Prostate gland (tissue), 2 donors: ENCODE measurements at regions not wholly inside any gene's neighbourhood (a gene's known extent, or its start where the extent isn't known, plus 50 kb on each side); places are given as distances from the start of the nearest gene placed in this dataset.

Experiments used
- DNase-seq: peaks from one replicate; pipeline ENCODE4 v3.0.0-alpha.2; 2019; ENCODE audit warnings: low spot score
- H3K27ac ChIP-seq, 2 donors: fragments of 200-600 bp; sonication (generic); 2 replicates each; pipeline ENCODE4 v1.5.1; 2017 to 2019
- H3K27me3 ChIP-seq: fragments of 200-600 bp; sonication (generic); replicated peaks from 2 replicates; pipeline ENCODE4 v1.5.1; 2019; ENCODE audit not compliant: insufficient read depth
- H3K36me3 ChIP-seq, 2 donors: fragments of 200-600 bp; sonication (generic); 1 replicate in 1 of 2; 2 replicates in 1 of 2; pipeline versions ENCODE4 v1.5.1 to v1.8.1; 2017 to 2019
- H3K4me1 ChIP-seq: fragments of 200-600 bp; sonication (generic); replicated peaks from 2 replicates; pipeline ENCODE4 v1.5.1; 2019
- H3K4me3 ChIP-seq, 2 donors: fragments of 200-600 bp; sonication (generic); 2 replicates each; pipeline ENCODE4 v1.5.1; 2017 to 2019
- H3K9me3 ChIP-seq: fragments of 200-600 bp; sonication (generic); 2 replicates; pipeline ENCODE4 v1.5.1; 2017
- POLR2A ChIP-seq: fragments of 450-650 bp; IDR thresholded peaks from one replicate; pipeline ENCODE4 v1.6.1; 2016; ENCODE audit warnings: antibody characterized with exemption, mild to moderate bottlenecking
- POLR2AphosphoS5 ChIP-seq: sonication (generic); formaldehyde crosslinking; IDR thresholded peaks from one replicate; pipeline ENCODE4 v1.6.1; 2017; ENCODE audit warnings: antibody characterized with exemption
- WGBS: methylation state at CpG from one replicate; pipeline ENCODE4 v1.1.5; 2018; 5-methylcytosine and 5-hydroxymethylcytosine counted together
- intact Hi-C: fragments of 100-400 bp; cut with DNase I; formaldehyde crosslinking; loops from one replicate; pipeline ENCODE4 v1.14.2; 2022
- TF ChIP-seq, protein P1 (sequence below), 4 experiments: fragments of 200-600 bp in 2 of 4; fragments of 450-650 bp in 2 of 4; sonication (generic) in 2 of 4; IDR thresholded peaks; 1 replicate in 3 of 4; 2 replicates in 1 of 4; pipeline ENCODE4 v1.5.1; 2016 to 2019; ENCODE audit warnings: antibody characterized with exemption in 4 of 4, mild to moderate bottlenecking in 2 of 4, moderate library complexity in 2 of 4

DNA sequence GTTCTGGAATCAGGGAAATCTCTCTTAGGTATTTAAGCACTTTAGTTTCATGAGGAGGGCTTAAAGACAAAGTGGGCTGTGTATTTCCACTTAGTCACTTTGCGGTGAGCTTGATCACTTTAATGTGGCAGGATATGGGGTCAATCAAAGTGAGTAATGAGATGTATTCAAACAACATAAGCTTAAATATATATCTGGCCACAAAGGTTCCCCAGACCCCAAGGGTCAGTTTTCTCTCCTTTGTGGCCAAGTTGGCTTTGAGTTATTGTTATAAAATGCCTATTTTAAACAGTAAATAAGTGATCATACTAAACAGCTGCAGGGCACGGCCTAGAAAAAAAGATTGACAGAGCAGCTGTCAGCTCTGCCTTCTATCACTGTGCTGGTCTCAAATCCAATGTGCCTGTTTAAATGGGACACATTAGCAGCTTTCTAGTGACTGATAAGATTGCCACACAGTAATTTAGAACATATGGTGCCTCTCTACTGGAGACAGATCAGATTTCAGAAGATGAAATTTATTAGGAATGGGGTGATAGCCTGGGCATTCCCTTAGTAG lies 363.9 kb downstream of the AGTPBP1 start:
- no peak overlapping the region for H3K4me3 ChIP-seq
- H3K27ac ChIP-seq = no peak overlapping the region
- H3K36me3 ChIP-seq = no peaks in the 10 kb centered on the region
- TF ChIP-seq, protein P1, sequence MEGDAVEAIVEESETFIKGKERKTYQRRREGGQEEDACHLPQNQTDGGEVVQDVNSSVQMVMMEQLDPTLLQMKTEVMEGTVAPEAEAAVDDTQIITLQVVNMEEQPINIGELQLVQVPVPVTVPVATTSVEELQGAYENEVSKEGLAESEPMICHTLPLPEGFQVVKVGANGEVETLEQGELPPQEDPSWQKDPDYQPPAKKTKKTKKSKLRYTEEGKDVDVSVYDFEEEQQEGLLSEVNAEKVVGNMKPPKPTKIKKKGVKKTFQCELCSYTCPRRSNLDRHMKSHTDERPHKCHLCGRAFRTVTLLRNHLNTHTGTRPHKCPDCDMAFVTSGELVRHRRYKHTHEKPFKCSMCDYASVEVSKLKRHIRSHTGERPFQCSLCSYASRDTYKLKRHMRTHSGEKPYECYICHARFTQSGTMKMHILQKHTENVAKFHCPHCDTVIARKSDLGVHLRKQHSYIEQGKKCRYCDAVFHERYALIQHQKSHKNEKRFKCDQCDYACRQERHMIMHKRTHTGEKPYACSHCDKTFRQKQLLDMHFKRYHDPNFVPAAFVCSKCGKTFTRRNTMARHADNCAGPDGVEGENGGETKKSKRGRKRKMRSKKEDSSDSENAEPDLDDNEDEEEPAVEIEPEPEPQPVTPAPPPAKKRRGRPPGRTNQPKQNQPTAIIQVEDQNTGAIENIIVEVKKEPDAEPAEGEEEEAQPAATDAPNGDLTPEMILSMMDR (IDR thresholded peaks at IDR 0.05) = no peak
- TF ChIP-seq POLR2AphosphoS5 (no peak), POLR2A (no peak)
- peaks cover 2% of the 10 kb centered on the region for H3K27me3 ChIP-seq
- H3K9me3 ChIP-seq = no peaks in the 10 kb centered on the region
- H3K4me1 ChIP-seq = no peaks in the 10 kb centered on the region
- DNase-seq = no peak
- intact Hi-C loops = no loop called here
- WGBS = 53% methylated on average over 2 of the region's 2 CpGs

DNA sequence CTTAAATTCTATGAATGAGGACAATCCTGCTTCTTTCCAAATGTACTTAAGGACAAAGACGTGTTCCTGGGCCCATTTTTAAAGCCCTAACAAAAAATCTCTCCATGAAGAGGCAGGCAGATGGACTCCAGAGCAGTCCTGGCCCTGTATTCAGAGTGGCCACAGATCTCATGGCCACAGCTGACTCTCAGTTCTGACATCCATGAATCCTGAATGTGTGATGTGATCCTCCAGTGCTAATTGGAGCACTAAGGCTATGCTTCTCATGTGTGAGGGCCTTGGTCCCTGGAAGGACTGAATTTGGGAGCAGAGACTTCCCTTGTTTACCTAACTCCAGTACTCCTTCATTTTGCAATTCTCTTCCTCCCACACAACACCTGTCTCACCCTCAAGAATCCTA lies 373.0 kb downstream of the AGTPBP1 start:
- no peak overlapping the region for H3K27ac ChIP-seq
- intact Hi-C loops = no loop called here
- WGBS = 92% methylated on average over 1 of the region's 1 CpG

DNA sequence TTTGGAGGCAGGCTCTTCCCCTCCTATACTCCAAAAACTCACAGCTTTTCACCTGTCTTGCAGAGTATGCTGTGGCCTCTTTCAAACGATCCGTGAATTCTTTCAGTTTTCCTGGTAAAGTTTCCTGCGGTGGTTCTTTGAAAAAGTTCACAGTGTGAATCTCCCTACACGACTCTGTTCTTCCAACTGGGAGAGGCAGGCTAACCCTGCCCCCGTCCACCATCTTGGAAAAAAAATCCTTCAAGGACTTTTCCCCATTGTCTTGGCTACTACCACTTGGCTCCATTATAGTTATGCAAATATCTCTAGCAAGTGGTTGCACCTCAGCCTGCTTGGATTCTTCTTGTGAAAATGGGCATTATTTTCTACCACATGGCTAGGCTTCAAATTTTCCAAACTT lies 382.6 kb downstream of the AGTPBP1 start:
- Histone ChIP-seq H3K9me3 (no peaks in the 10 kb centered on the region), H3K27me3 (no peaks in the 10 kb centered on the region), H3K27ac (no peak overlapping the region), H3K4me1 (no peaks in the 10 kb centered on the region), H3K36me3 (no peaks in the 10 kb centered on the region), H3K4me3 (no peak overlapping the region)
- no peak for DNase-seq
- 97% methylated on average over 5 of the region's 5 CpGs for WGBS
- TF ChIP-seq POLR2A (no peak), POLR2AphosphoS5 (no peak)
- TF ChIP-seq, protein P1 (IDR thresholded peaks at IDR 0.05) = no peak
- intact Hi-C loops = no loop called here

More for the DNA sequence above, 373.0 kb downstream of the AGTPBP1 start:
- Histone ChIP-seq H3K27me3 (peaks cover 2% of the 10 kb centered on the region), H3K9me3 (no peaks in the 10 kb centered on the region), H3K36me3 (no peaks in the 10 kb centered on the region), H3K4me1 (no peaks in the 10 kb centered on the region), H3K4me3 (no peak overlapping the region)
- TF ChIP-seq POLR2A = no peak
- TF ChIP-seq, protein P1 (IDR thresholded peaks at IDR 0.05) = no peak
- TF ChIP-seq POLR2AphosphoS5 = no peak
- no peak for DNase-seq

DNA sequence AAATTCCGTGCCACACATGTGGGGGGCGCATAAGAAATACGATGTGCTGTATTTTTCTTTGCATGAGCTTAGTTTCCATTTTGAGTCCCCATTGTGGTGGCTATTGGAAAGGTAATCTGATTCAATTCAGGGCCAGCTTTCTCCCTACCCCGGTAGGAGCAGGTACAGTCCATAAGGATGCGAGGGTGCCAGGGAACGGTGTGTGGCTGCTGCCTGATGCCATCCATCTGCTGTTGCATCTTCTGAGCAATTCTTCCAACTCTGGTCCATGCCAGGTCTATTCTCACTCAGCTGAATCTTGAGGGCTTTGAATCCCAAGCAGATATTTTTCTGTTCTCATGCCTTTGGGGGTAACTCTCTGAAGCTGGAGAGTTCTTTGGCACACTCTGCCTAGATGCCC lies 392.7 kb downstream of the AGTPBP1 start:
- DNase-seq = no peak
- H3K27me3 ChIP-seq = no peaks in the 10 kb centered on the region
- 93% methylated on average over 6 of the region's 6 CpGs for WGBS
- H3K9me3 ChIP-seq = no peaks in the 10 kb centered on the region
- TF ChIP-seq POLR2A = no peak
- no peaks in the 10 kb centered on the region for H3K36me3 ChIP-seq
- no peaks in the 10 kb centered on the region for H3K4me1 ChIP-seq
- intact Hi-C loops = no loop called here
- H3K4me3 ChIP-seq = no peak overlapping the region
- H3K27ac ChIP-seq = no peak overlapping the region

DNA sequence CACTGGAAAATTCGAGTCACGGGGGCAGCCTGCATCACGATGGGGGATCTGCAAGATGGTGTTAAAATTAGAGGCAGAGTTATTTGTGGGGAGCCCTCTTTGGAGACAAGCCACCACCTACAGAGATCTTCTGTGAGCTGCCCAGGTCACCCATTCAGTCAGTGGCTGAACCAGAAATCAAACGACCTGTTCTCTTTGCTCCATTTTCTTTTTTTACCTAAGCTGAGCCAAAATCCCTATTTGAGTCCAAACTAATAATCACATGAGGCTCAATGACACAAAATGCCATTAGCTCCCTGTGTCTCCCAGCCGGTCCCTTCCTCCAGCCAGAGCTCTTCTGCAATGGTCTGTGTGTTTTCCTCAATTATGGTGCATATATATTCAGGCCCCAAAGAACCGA lies 394.2 kb downstream of the AGTPBP1 start:
- Histone ChIP-seq H3K4me1 (no peaks in the 10 kb centered on the region), H3K27me3 (no peaks in the 10 kb centered on the region), H3K9me3 (no peaks in the 10 kb centered on the region), H3K36me3 (no peaks in the 10 kb centered on the region), H3K4me3 (no peak overlapping the region), H3K27ac (no peak overlapping the region)
- TF ChIP-seq, protein P1 (IDR thresholded peaks at IDR 0.05) = no peak
- TF ChIP-seq POLR2A (no peak), POLR2AphosphoS5 (no peak)
- 81% methylated on average over 6 of the region's 6 CpGs for WGBS
- intact Hi-C loops = no loop called here
- no peak for DNase-seq
